SK-N-SH (cell line): ENCODE measurements at regions not wholly inside any gene's neighbourhood (a gene's known extent, or its start where the extent isn't known, plus 50 kb on each side); places are given as distances from the start of the nearest gene placed in this dataset.

Source experiments
- CTCF ChIP-seq: fragments of 200-600 bp; sonication (generic); IDR thresholded peaks from 2 replicates; pipeline ENCODE4 v1.6.1; 2017; ENCODE audit warnings: antibody characterized with exemption, mild to moderate bottlenecking, moderate library complexity
- EP300 ChIP-seq, 2 experiments: IDR thresholded peaks; 2 replicates each; pipeline versions ENCODE4 v1.4.0 to v1.6.1; 2012; ENCODE audit warnings: borderline replicate concordance in 1 of 2, low read depth in 1 of 2, low read length in 1 of 2
- MEF2A ChIP-seq: IDR thresholded peaks from 2 replicates; pipeline ENCODE4 v1.4.0; 2012; ENCODE audit warnings: low read depth, borderline replicate concordance
- PBX3 ChIP-seq: IDR thresholded peaks from 2 replicates; pipeline ENCODE4; 2012
- RCOR1 ChIP-seq: fragments of 150-350 bp; IDR thresholded peaks from 2 replicates; pipeline ENCODE4 v1.6.1; 2017; ENCODE audit warnings: antibody characterized with exemption, low read length
- REST ChIP-seq: IDR thresholded peaks from 2 replicates; pipeline ENCODE4 v1.6.1; 2012; ENCODE audit warnings: mild to moderate bottlenecking, low read depth, low read length, moderate library complexity
- RFX5 ChIP-seq: IDR thresholded peaks from 2 replicates; pipeline ENCODE4 v1.6.1; 2012; ENCODE audit warnings: mild to moderate bottlenecking, improper control_type of control experiment, low read length
- SIN3A ChIP-seq: IDR thresholded peaks from 2 replicates; pipeline ENCODE4 v1.6.1; 2012; ENCODE audit warnings: low read depth, mild to moderate bottlenecking, low read length, moderate library complexity, borderline replicate concordance
- YY1 ChIP-seq: IDR thresholded peaks from 2 replicates; pipeline ENCODE4 v1.4.0; 2012; ENCODE audit warnings: low read depth, mild to moderate bottlenecking

- TF ChIP-seq CTCF (no peak), RFX5 (no peak), EP300 (IDR thresholded peaks at IDR 0.05; ENCODE audit: borderline replicate concordance in 1 of 2, low read depth in 1 of 2, low read length in 1 of 2) (no peak), YY1 (no peak), PBX3 (no peak), REST (no peak), RCOR1 (no peak), SIN3A (no peak), MEF2A (no peak)
Measured at GRCh38 chr4:43148481-43148880, 256.0 kb downstream of the GRXCR1 start.
